ENCODE measurements at regions not wholly inside any gene's neighbourhood (a gene's known extent, or its start where the extent isn't known, plus 50 kb on each side); places are given as distances from the start of the nearest gene placed in this dataset.

DNA sequence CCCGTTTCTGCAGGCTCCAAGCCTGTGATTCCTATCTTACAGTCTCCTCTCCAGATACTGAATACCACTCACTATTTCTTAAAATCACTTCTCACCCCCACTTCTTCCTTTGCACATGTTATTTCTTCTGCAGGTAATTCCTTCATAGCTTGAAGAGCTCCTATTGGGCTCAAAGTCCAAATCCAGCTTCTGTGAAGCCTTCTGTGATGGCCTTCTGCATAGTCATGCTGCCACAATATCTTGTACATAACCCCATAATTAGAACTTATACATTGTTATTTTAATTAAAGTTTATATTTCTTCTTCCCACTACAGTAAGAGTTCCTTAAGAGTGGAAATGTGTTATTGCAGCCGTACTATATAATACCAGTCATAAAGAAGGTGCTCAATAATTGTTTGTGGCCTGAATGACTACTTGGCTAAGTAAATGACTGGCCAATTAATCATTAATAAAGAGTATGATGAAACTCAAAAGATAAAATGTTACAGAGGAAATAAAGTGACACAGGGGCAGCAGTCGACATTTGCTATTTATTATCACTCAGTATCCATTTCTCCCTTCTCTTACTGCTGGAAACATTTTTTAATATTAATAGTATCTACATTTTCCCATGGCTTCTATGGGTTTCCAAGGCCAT lies 886.6 kb downstream of the TTLL7 start:
- H3K27ac Mint-ChIP-seq = no peak overlapping the region
- no peaks in the 10 kb centered on the region for H3K9me3 Mint-ChIP-seq
- no peaks in the 10 kb centered on the region for H3K27me3 Mint-ChIP-seq (ENCODE audit: low read depth)
- H3K4me3 Mint-ChIP-seq = no peak overlapping the region
- H3K36me3 Mint-ChIP-seq (ENCODE audit: low read depth) = no peaks in the 10 kb centered on the region
- H3K4me1 Mint-ChIP-seq (ENCODE audit: low read depth) = peaks cover 2% of the 10 kb centered on the region

DNA sequence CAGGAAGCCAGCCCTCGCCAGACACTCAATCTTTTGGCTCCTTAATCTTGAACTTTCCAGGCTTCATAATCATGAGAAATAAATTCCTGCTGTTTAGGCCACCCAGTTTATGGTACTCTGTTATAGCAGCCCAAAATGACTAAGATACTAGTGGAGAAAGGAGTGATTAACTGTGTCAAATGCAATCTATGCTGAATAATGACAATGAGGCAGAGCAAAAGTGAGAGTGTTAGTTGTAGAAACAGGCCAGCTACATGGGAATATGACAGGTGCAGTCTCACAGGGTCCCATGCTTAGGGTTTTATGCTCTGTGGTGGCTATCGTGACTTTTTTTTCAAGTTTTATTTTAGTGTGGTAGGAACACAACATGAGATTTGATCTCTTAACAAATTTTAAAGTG lies 888.8 kb downstream of the TTLL7 start:
- H3K9me3 Mint-ChIP-seq = no peaks in the 10 kb centered on the region
- no peak overlapping the region for H3K27ac Mint-ChIP-seq
- no peak overlapping the region for H3K4me3 Mint-ChIP-seq
- peaks cover 2% of the 10 kb centered on the region for H3K4me1 Mint-ChIP-seq (ENCODE audit: low read depth)
- H3K36me3 Mint-ChIP-seq (ENCODE audit: low read depth) = no peaks in the 10 kb centered on the region
- H3K27me3 Mint-ChIP-seq (ENCODE audit: low read depth) = no peaks in the 10 kb centered on the region

DNA sequence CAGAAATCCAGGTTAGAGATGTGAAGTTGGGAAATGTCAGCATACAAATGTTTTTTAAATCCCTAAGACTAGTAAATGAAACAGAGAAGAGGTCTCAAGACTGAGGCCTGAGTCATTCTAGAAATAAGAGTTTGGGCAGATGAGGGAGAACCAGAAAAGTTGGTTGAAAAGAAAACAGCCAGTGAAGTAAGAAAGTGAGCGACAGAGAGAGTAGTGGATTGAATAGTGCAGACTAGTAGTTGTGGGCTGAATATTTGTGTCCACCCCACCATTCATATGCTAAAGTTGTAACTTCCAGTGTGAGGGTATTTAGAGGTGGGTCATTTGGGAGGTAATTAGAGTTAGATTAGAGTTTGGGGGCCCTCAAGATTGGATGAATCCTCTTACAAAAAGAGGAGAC lies 889.2 kb downstream of the TTLL7 start:
- Mint-ChIP-seq H3K9me3 (no peaks in the 10 kb centered on the region), H3K4me1 (ENCODE audit: low read depth) (peaks cover 2% of the 10 kb centered on the region), H3K27ac (no peak overlapping the region), H3K4me3 (no peak overlapping the region), H3K36me3 (ENCODE audit: low read depth) (no peaks in the 10 kb centered on the region), H3K27me3 (ENCODE audit: low read depth) (no peaks in the 10 kb centered on the region)

DNA sequence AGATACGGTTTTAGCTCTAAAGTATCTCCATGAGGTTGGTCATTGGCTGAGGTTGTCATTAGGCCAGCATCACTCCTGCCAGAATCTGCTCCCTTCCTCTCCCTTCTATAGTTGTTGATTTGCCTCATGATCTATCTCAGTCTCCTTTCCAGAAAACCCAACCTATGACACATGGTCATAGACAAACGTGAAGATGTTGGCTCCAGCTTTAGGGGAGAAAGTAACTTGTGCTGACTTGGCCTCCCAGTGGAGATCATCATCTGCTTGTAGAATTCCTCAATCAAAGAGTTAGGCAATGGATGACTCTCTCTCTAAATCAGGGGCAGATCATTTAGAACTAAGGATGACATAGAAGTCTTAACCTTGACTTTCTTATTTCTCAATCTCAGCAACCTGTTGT lies 894.4 kb downstream of the TTLL7 start:
- no peak overlapping the region for H3K27ac Mint-ChIP-seq
- no peak overlapping the region for H3K4me3 Mint-ChIP-seq
- H3K27me3 Mint-ChIP-seq (ENCODE audit: low read depth) = no peaks in the 10 kb centered on the region
- no peaks in the 10 kb centered on the region for H3K36me3 Mint-ChIP-seq (ENCODE audit: low read depth)
- H3K4me1 Mint-ChIP-seq (ENCODE audit: low read depth) = no peaks in the 10 kb centered on the region
- no peaks in the 10 kb centered on the region for H3K9me3 Mint-ChIP-seq

DNA sequence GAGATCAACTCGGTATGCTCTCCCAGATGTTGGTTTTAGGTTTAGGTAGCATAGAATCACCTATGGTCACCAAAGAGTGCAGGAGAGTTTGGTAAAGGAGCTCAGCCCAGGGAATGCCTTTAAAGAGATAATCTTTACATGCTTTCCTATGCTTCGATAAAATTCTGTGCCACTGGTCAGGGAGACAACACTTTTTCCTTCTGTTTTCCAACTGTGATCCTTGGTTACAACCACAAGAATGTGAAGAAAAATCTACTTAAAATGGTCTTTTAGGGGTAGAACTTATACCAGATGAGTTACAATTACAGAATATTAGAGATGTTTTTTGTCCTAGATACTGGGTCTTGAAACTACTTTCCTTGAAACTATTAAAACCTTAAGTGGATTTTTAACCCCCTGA lies 895.6 kb downstream of the TTLL7 start:
- no peaks in the 10 kb centered on the region for H3K4me1 Mint-ChIP-seq (ENCODE audit: low read depth)
- no peak overlapping the region for H3K4me3 Mint-ChIP-seq
- no peaks in the 10 kb centered on the region for H3K9me3 Mint-ChIP-seq
- H3K27ac Mint-ChIP-seq = no peak overlapping the region
- H3K27me3 Mint-ChIP-seq (ENCODE audit: low read depth) = no peaks in the 10 kb centered on the region
- no peaks in the 10 kb centered on the region for H3K36me3 Mint-ChIP-seq (ENCODE audit: low read depth)

DNA sequence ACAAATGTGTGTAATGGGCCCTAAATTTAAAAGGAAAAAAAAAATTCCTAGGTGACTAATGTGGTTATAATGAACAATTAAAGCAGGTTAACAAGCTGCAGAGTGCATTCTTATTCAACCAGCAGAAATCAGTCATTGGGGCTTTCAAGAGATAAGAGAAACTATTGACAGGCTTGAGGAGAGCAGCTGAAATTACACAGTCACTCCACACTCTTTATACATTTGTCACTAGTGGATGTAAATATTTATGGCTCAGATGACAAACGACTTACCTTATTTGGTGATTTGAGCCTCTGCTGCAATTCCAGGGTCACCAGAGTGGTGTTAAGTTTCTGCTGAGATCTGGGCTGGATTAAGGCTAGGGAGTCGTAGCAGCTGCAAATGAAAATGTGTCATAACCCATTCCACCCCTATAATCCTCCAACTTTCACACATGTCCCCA lies 896.3 kb downstream of the TTLL7 start:
- no peaks in the 10 kb centered on the region for H3K27me3 Mint-ChIP-seq (ENCODE audit: low read depth)
- H3K9me3 Mint-ChIP-seq = no peaks in the 10 kb centered on the region
- no peaks in the 10 kb centered on the region for H3K36me3 Mint-ChIP-seq (ENCODE audit: low read depth)
- H3K27ac Mint-ChIP-seq = no peak overlapping the region
- H3K4me3 Mint-ChIP-seq = no peak overlapping the region
- no peaks in the 10 kb centered on the region for H3K4me1 Mint-ChIP-seq (ENCODE audit: low read depth)

DNA sequence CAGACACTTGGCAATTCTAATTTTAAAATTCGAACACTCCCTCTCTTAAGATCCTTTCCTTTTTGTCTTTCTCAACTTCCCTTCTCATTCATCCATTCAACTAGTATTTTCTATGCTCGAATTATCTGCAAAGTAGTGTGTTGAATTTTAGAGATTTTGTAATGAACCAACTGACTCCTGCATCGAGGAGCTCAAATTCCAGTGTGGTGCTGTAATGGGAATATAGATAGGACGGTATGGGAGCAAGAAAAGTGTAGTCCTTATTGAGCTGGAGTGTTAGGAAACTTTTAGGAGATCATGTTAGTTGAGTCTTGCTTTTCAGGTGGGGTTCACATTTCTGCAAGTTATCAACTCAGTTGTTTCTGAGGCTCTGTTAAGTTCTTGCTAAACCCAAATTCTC lies 897.5 kb downstream of the TTLL7 start:
- H3K4me3 Mint-ChIP-seq = no peak overlapping the region
- H3K4me1 Mint-ChIP-seq (ENCODE audit: low read depth) = no peaks in the 10 kb centered on the region
- H3K27me3 Mint-ChIP-seq (ENCODE audit: low read depth) = no peaks in the 10 kb centered on the region
- no peaks in the 10 kb centered on the region for H3K36me3 Mint-ChIP-seq (ENCODE audit: low read depth)
- H3K27ac Mint-ChIP-seq = no peak overlapping the region
- peaks cover under 1% of the 10 kb centered on the region for H3K9me3 Mint-ChIP-seq

DNA sequence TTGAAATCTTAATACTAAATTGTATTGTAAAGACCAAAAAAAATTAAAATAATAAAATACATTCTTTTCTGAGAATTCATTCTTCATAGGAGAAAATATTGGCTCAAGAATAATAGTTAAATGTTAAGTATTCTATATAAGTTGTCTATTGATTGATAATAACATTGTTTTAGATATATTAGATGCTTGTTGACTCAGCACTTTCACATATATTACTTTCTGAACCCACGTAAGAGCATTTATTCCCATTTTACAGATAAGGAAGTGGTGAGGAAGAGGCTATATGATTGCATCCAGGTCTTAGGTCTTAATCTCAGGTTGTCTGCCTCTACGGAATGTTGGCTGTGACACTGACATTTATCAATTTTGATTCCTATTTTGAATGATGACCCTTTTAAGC lies 898.8 kb downstream of the TTLL7 start:
- H3K9me3 Mint-ChIP-seq = peaks cover 13% of the 10 kb centered on the region
- H3K27ac Mint-ChIP-seq = no peak overlapping the region
- no peaks in the 10 kb centered on the region for H3K4me1 Mint-ChIP-seq (ENCODE audit: low read depth)
- H3K27me3 Mint-ChIP-seq (ENCODE audit: low read depth) = no peaks in the 10 kb centered on the region
- no peak overlapping the region for H3K4me3 Mint-ChIP-seq
- H3K36me3 Mint-ChIP-seq (ENCODE audit: low read depth) = no peaks in the 10 kb centered on the region

DNA sequence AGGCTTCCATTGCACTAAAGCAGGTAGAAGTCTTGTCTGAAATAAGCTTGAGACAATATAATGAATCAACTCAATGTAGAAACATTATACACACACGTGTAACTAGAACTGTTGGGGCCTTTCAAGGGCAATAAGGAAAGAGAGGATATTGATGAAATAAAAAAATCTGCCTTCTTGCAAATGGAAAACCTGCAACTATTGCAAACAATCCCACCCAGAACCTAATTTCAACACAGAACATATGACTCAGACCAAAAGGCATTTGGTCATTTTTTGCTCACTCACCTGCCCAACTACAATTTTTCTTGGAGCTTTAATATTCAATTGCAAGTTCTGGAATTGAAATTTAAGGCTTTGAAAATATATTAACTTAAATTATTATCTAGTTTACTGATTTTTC lies 900.1 kb downstream of the TTLL7 start:
- Mint-ChIP-seq H3K4me1 (ENCODE audit: low read depth) (no peaks in the 10 kb centered on the region), H3K27ac (no peak overlapping the region), H3K27me3 (ENCODE audit: low read depth) (no peaks in the 10 kb centered on the region), H3K4me3 (no peak overlapping the region), H3K36me3 (ENCODE audit: low read depth) (no peaks in the 10 kb centered on the region), H3K9me3 (peaks cover 17% of the 10 kb centered on the region)

DNA sequence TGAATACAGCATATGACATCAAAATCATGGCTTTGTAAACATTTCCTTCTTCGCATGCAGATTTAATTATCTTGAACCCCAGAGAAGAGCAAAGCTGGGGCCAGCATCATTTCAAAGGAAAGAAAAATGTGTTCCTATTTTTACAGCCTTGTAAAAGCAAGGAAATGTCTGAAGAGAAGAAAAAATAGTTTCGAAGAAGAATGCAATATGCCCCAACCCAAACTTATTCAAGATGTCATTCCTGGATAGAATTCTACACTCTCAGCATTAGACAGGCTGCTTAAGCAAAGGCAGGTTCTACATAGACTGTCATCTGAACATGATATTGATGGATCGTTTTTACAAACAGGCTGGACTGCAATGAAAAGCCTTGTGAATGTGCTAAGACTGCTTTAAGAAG lies 900.8 kb downstream of the TTLL7 start:
- H3K9me3 Mint-ChIP-seq = peaks cover 17% of the 10 kb centered on the region
- no peak overlapping the region for H3K4me3 Mint-ChIP-seq
- no peaks in the 10 kb centered on the region for H3K4me1 Mint-ChIP-seq (ENCODE audit: low read depth)
- H3K27me3 Mint-ChIP-seq (ENCODE audit: low read depth) = no peaks in the 10 kb centered on the region
- H3K36me3 Mint-ChIP-seq (ENCODE audit: low read depth) = no peaks in the 10 kb centered on the region
- H3K27ac Mint-ChIP-seq = no peak overlapping the region

DNA sequence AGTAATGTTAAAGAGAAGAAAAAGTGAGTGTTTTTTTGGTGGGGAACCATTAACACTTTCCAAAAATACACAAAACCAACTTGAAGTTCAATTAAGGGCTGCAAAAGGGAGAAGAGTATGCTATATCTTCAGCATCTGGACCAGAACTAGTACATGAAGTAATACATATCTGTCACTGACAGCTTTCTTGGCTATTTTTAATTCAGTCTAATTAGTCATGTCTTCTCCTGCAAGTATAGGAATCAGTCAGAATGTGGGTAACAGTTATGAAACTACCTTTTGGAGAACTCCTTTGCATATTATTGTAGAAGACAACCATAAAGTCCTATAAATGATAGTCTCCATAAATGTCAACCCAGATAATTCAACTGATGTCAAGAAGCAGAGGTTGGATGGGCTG lies 901.2 kb downstream of the TTLL7 start:
- H3K27me3 Mint-ChIP-seq (ENCODE audit: low read depth) = no peaks in the 10 kb centered on the region
- no peak overlapping the region for H3K27ac Mint-ChIP-seq
- H3K4me3 Mint-ChIP-seq = no peak overlapping the region
- no peaks in the 10 kb centered on the region for H3K36me3 Mint-ChIP-seq (ENCODE audit: low read depth)
- no peaks in the 10 kb centered on the region for H3K4me1 Mint-ChIP-seq (ENCODE audit: low read depth)
- peaks cover 17% of the 10 kb centered on the region for H3K9me3 Mint-ChIP-seq

DNA sequence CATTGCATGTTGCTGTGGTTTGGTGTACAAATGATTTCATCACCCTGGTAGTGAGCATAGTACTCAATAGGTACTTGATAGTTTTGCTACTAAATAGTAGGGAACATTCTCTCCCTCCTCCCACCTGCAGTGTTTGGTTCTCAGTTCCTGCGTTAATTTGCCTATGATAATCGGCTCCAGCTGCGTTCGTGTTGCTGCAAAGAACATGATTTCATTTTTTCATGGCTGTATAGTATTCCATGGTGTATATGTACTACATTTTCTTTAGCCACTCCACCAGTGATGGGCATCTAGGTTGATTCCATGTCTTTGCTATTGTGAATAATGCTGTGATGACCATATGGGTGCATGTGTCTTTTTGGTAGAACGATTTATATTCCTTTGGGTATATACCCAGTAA lies 903.4 kb downstream of the TTLL7 start:
- Mint-ChIP-seq H3K9me3 (peaks cover 17% of the 10 kb centered on the region), H3K27ac (no peak overlapping the region), H3K36me3 (ENCODE audit: low read depth) (no peaks in the 10 kb centered on the region), H3K4me1 (ENCODE audit: low read depth) (no peaks in the 10 kb centered on the region), H3K27me3 (ENCODE audit: low read depth) (no peaks in the 10 kb centered on the region), H3K4me3 (no peak overlapping the region)

DNA sequence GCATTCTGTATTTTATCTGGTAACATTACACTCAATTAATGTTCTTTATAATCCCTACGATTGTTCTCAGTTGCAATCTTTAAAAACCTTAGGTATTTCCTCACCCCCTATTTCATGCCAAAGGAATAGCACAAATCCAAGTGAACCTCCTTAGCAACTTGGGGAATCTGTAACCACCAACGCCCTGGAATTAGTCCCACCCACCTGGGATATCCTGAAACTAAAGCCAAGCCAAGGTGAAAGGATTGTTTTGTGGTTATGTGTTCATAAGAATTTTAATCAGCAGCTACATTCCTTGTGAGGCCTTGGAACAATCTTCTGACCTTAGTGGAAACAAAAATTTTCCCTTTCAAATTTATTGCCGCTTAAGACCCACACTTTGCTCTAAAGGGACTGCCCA lies 908.7 kb downstream of the TTLL7 start:
- Mint-ChIP-seq H3K36me3 (ENCODE audit: low read depth) (no peaks in the 10 kb centered on the region), H3K27me3 (ENCODE audit: low read depth) (no peaks in the 10 kb centered on the region), H3K9me3 (peaks cover 5% of the 10 kb centered on the region), H3K4me1 (ENCODE audit: low read depth) (no peaks in the 10 kb centered on the region), H3K4me3 (no peak overlapping the region), H3K27ac (no peak overlapping the region)

DNA sequence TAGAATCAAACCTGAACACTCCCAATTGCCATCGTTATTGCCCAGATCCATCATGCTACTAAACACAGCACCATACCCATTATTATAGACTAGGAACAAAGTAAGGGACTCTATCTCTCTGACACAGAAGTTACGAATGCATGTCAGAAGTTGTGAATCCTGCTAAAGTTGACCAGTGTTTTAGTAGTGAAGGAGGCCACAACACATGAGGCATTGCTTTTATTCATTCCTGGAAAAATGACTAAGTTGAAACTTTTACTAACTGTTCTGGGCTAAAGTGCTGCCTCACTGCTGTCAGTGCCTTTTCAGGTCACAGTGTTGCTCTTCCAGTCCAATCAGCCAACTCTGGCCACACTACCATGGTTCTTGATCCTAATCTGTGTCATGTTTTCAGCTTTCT lies 911.1 kb downstream of the TTLL7 start:
- Mint-ChIP-seq H3K4me3 (no peak overlapping the region), H3K27ac (no peak overlapping the region), H3K36me3 (ENCODE audit: low read depth) (no peaks in the 10 kb centered on the region), H3K4me1 (ENCODE audit: low read depth) (no peaks in the 10 kb centered on the region), H3K27me3 (ENCODE audit: low read depth) (no peaks in the 10 kb centered on the region), H3K9me3 (peaks cover 3% of the 10 kb centered on the region)

DNA sequence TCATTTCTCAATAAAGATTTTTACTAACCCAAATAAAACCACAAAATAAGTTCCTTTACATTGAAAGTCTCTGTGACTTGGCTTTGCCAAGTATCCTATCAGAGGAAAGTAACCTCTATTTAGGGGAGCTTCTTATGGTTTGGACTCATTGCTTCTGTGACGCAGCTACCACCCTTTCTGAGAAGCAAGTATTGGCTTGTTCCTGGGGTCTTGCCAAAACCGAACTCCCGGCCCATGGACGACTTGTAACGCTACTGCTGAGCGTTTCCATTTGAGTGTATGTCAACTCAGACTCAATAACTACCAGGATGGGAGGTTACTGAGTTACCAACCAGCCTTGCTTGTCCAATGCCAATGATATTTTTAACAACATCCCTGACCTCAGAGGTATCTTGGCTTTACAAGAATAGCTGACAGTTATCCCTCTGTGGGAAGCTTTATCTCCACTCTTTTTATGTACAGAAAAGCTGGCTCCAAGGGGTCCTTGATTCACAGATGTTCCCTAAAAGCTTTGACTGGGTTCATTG lies 911.9 kb downstream of the TTLL7 start:
- Mint-ChIP-seq H3K27ac (no peak overlapping the region), H3K27me3 (ENCODE audit: low read depth) (no peaks in the 10 kb centered on the region), H3K4me3 (no peak overlapping the region), H3K36me3 (ENCODE audit: low read depth) (no peaks in the 10 kb centered on the region), H3K9me3 (peaks cover 3% of the 10 kb centered on the region), H3K4me1 (ENCODE audit: low read depth) (no peaks in the 10 kb centered on the region)

DNA sequence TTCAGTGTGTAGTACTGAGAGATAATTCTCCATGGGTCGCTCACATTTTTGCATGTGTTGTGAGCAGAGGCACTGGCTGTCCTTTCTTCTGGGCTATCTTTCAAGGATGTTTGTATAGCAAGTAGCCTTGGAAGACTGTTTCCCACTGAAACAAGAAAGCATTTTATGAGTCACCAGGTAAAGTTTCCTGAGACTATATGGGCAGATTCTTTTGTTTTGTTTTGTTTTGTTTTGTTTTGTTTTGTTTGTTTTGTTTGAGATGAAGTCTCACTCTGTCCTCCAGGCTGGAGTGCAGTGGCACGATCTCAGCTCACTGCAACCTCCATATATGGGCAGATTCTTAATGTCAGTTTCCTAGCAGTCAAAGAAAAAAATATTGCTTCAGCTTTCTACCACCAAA lies 912.6 kb downstream of the TTLL7 start:
- Mint-ChIP-seq H3K4me1 (ENCODE audit: low read depth) (no peaks in the 10 kb centered on the region), H3K4me3 (no peak overlapping the region), H3K36me3 (ENCODE audit: low read depth) (no peaks in the 10 kb centered on the region), H3K27ac (no peak overlapping the region), H3K27me3 (ENCODE audit: low read depth) (no peaks in the 10 kb centered on the region), H3K9me3 (peaks cover 3% of the 10 kb centered on the region)

Data from T-helper 1 cell treated with Interleukin-12 subunit alpha and Interleukin-12 subunit beta and Interleukin-4 antibody, amounts not matched to agents 30 μg/mL and 1 μg/mL, for 36 hours (primary cell).